BJ (cell line): ENCODE measurements at regions not wholly inside any gene's neighbourhood (a gene's known extent, or its start where the extent isn't known, plus 50 kb on each side); places are given as distances from the start of the nearest gene placed in this dataset.

Experiments used
- CTCF ChIA-PET: fragments of 350-600 bp; formaldehyde crosslinking; extraction: SDS; loops from one replicate; lab custom pipeline; 2021; ENCODE audit warnings: antibody characterized with exemption, inconsistent platforms; lab: Yijun Ruan, JAX
- POLR2A ChIA-PET: fragments of 300-600 bp; sonication (Branson Sonifier 250); formaldehyde crosslinking; extraction: SDS; loops from one replicate; lab custom pipeline; 2021; ENCODE audit warnings: antibody characterized with exemption; lab: Charles Lee
- DNase-seq: peaks from one replicate; pipeline ENCODE4 v3.0.0-alpha.2; 2011; ENCODE audit warnings: low read depth
- H3K27me3 ChIP-seq: 2 replicates; pipeline ENCODE4 v1.6.0; 2011; ENCODE audit warnings: low read length; ENCODE audit not compliant: control insufficient read depth, insufficient read depth
- H3K36me3 ChIP-seq: 2 replicates; pipeline ENCODE4 v1.5.1; 2011; ENCODE audit warnings: low read length; ENCODE audit not compliant: control insufficient read depth, insufficient read depth
- H3K4me3 ChIP-seq: 2 replicates; pipeline ENCODE4 v1.5.1; 2011; ENCODE audit warnings: low read depth, mild to moderate bottlenecking, control low read depth, low read length
- TF ChIP-seq, protein P1 (sequence below): IDR thresholded peaks from 2 replicates; pipeline ENCODE4 v1.5.1; 2011; ENCODE audit warnings: low read depth, mild to moderate bottlenecking, control low read depth, inconsistent platforms, low read length, moderate library complexity; ENCODE audit not compliant: insufficient read depth

GRCh38 chr2:151114874-151115273, 146.8 kb downstream of the RBM43 start:
- ChIA-PET POLR2A (no interaction called here), CTCF (interaction anchor here (1.1 kb wide), 1 partner anchor 9 kb away, joined by 3 read pairs; no protein-coding TSS in a partner anchor)
- DNase-seq, result no peak
- TF ChIP-seq, protein P1, sequence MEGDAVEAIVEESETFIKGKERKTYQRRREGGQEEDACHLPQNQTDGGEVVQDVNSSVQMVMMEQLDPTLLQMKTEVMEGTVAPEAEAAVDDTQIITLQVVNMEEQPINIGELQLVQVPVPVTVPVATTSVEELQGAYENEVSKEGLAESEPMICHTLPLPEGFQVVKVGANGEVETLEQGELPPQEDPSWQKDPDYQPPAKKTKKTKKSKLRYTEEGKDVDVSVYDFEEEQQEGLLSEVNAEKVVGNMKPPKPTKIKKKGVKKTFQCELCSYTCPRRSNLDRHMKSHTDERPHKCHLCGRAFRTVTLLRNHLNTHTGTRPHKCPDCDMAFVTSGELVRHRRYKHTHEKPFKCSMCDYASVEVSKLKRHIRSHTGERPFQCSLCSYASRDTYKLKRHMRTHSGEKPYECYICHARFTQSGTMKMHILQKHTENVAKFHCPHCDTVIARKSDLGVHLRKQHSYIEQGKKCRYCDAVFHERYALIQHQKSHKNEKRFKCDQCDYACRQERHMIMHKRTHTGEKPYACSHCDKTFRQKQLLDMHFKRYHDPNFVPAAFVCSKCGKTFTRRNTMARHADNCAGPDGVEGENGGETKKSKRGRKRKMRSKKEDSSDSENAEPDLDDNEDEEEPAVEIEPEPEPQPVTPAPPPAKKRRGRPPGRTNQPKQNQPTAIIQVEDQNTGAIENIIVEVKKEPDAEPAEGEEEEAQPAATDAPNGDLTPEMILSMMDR, result no peak
- Histone ChIP-seq H3K4me3 (no peak overlapping the region), H3K27me3 (no peaks in the 10 kb centered on the region), H3K36me3 (no peaks in the 10 kb centered on the region)

- DNase-seq, result no peak
- POLR2A ChIA-PET, result no interaction called here
- Histone ChIP-seq H3K4me3 (no peak overlapping the region), H3K27me3 (no peaks in the 10 kb centered on the region), H3K36me3 (no peaks in the 10 kb centered on the region)
- TF ChIP-seq, protein P1, result no peak
- CTCF ChIA-PET, result no interaction called here
These were observed 148.3 kb downstream of the RBM43 start for GRCh38 chr2:151113318-151113717.

DNA sequence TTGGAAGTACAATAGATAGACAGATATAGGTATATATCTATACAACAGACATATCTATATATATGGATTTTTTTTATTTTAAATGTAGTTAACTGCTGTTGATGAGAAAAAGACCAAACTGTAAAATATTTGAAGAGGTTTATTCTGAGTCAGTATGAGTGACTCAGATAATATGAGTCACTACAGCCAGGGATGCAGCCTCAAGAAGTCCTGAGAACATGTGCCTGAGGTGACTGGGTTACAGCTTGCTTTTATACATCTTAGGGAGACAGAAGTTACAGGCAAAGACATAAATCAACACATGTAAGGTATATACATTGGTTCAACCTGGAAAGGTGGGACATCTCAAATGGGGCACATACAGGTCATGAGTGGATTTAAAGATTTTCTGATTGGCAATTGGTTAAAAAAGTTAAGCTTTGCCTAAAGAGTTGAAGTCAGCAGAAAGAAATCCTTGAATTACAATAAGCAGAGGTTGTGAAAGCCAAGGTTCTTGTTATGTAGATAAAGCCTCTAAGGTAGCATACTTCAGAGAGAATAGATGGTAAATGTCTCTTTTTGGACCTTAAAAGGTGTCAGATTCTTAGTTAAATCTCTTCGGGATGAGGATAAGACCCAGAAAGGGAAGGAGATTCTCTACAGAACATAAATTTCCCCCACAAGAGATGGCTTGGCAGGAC, 149.9 kb downstream of the RBM43 start:
- ChIA-PET CTCF (no interaction called here), POLR2A (no interaction called here)
- Histone ChIP-seq H3K4me3 (no peak overlapping the region), H3K27me3 (no peaks in the 10 kb centered on the region), H3K36me3 (no peaks in the 10 kb centered on the region)
- peak; percentile 32 for DNase-seq
- TF ChIP-seq, protein P1, result no peak

- no peak for DNase-seq
These were observed 154.7 kb downstream of the RBM43 start for GRCh38 chr2:151106805-151107506.

GRCh38 chr2:151103551-151103950, 158.1 kb downstream of the RBM43 start:
- H3K36me3 ChIP-seq, result no peaks in the 10 kb centered on the region
- no peak overlapping the region for H3K4me3 ChIP-seq
- peaks cover 2% of the 10 kb centered on the region; the same call in 1 of the 2 replicates for H3K27me3 ChIP-seq
- DNase-seq, result no peak
- CTCF ChIA-PET, result no interaction called here
- TF ChIP-seq, protein P1, result no peak
- POLR2A ChIA-PET, result no interaction called here

More at GRCh38 chr2:151106805-151107506, 154.7 kb downstream of the RBM43 start:
- CTCF ChIA-PET, result interaction anchor here (0.7 kb wide), 1 partner anchor 9 kb away, joined by 3 read pairs; no protein-coding TSS in a partner anchor
- Histone ChIP-seq H3K36me3 (no peaks in the 10 kb centered on the region), H3K27me3 (no peaks in the 10 kb centered on the region), H3K4me3 (no peak overlapping the region)
- TF ChIP-seq, protein P1, result no peak
- POLR2A ChIA-PET, result interaction anchor here (0.6 kb wide), 1 partner anchor 8 kb away, joined by 3 read pairs; no protein-coding TSS in a partner anchor
